HG02623 (cell line): ENCODE measurements at regions not wholly inside any gene's neighbourhood (a gene's known extent, or its start where the extent isn't known, plus 50 kb on each side); places are given as distances from the start of the nearest gene placed in this dataset.
"Not testable (repeated sequence)": the region's sequence is repeated elsewhere in the genome, so short reads cannot be mapped to it uniquely, and the experiment has no call there.

ENCODE experiments used
- ATAC-seq: cut with Tn5 transposase; IDR thresholded peaks from one replicate; pipeline ENCODE4 v1.9.1; 2021; ENCODE audit warnings: moderate library complexity; ENCODE audit not compliant: unreplicated experiment

DNA sequence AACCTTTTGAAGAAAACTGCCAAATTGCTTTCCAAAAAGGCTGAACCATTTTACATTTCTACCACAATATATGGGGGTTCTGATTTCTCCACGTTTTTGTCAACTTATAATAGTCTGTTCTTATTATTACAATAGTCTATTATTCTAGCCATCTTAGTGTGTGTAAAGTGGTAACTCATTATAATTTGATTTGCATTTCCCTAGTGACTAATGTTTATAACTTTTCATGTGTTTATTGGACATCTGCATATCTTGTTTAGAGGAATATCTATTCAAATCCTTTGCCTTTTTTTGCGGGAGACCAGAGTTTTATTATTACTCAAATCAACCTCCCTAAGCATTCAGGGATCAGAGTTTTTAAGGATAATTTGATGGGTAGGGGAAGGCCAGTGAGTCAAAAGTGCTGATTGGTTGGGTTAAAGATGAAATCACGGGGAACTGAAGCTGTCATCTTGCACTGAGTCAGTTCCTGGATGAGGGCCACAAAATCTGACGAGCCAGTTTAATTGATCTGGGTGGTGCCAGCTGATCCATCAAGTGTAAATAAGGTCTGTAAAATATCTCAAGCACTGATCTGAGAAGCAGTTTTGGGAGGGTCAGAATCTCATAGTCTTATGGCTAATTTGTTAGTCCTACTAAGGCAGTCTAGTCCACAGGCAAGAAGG lies 303.4 kb upstream of the NCKAP5 start:
- no peak for ATAC-seq

DNA sequence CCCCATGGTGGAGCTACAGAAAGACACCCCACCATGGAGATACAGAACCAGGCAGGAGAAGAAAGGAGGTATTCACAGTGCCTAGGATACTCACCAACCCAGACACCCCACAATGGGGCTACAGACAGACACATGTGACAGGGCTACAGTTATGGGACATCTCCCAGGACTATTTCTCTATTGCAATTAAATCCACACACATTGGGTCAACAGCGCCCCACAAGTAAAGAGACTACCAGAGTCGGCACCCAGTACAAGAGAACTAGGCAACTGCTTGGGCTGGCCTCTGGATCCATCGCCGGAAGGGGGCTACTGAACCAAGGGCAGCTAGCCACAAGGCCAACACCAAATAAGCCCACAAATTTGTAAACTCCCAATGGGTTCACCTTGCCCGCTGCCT lies 310.1 kb upstream of the NCKAP5 start:
- ATAC-seq, result no peak

DNA sequence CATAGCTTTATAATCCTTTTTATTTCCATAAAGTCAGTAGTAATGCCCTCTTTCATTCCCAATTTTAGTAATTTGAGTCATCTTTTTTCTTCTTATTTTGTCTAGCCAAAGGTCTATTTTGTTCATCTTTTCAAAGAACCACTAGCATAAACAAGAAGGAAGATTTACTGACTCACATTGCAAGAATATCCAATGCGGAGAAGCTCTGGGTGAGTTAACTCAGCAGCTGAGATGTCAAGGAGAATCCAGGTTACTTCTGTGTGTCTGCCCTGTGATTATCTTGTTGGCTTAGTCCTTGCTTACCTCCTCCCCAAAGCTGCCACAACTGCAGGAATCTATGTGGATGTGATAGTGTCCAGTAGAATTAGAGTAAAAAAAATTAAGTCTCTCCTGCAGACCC lies 311.4 kb upstream of the NCKAP5 start:
- no peak for ATAC-seq

DNA sequence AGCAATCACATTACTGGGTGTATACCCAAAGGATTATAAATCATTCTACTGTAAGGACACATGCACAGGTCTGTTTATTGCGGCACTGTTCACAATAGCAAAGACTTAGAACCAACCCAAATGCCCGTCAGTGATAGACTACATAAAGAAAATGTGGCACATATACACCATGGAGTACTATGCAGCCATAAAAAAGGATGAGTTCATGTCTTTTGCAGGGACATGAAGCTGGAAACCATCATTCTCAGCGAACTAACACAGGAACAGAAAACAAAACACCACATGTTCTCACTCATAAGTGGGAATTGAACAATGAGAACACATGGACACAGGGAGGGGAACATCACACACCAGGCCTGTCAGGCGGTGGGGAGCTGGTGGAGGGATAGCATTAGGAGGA lies 313.9 kb upstream of the NCKAP5 start:
- not testable (repeated sequence) for ATAC-seq

DNA sequence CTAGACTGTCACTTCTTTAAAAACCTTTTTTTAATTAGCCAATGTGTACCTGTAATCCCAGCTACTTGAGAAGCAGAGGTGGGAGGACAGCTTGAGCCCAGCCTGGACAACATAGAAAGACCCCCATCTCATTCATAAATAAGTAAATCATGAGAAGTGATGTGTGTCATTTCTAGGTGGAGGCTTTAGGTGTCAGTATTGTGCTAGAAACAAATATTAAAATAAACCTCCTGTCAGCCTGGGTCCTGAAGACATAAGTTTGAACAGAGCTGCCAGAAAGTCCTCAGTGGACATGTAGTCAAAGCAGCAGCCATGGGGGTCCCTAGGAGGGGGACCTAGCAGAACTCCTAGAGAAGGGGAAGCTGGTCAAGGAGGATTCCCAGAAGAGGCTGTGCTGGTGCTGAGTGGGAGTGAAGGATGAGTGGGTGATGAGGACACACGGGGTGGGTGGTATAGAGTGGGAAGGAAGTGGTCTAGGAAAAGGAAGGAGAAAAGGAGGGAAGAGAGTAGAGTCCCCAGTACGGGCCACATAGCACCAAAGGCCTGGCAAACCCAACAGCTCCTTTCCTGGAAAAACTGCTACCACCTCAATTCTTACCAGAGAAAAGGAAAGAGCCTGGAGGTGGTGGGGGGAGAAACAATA lies 316.6 kb upstream of the NCKAP5 start:
- ATAC-seq, result no peak

DNA sequence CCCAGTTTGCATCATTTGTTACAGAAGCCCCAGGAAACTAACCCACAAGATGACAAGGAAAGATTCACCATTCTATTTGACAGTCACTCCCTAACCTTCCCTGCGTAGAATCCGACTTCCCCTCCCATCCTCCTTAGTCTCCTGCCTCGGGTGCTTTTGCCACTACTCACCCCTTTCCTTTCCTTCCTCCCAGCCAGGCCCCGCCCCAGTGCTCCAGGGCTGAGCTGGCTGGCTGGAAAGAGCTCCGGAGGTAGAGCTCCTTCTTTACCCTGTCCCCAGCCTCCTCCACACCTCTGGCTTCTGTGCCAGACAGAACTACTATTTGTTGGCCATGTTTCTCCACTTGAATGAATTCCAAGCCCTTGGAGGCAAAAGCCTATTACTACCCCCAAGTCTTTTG lies 317.6 kb upstream of the NCKAP5 start:
- no peak for ATAC-seq

GRCh38 chr2:133886735-133887675 lies 318.7 kb upstream of the NCKAP5 start:
- ATAC-seq, result peak; percentile 82

GRCh38 chr2:133887676-133888040 lies 319.4 kb upstream of the NCKAP5 start:
- ATAC-seq, result no peak

- no peak for ATAC-seq
Measured at GRCh38 chr2:133888107-133888506, 319.8 kb upstream of the NCKAP5 start.

GRCh38 chr2:133888621-133889219 lies 320.5 kb upstream of the NCKAP5 start:
- no peak for ATAC-seq

DNA sequence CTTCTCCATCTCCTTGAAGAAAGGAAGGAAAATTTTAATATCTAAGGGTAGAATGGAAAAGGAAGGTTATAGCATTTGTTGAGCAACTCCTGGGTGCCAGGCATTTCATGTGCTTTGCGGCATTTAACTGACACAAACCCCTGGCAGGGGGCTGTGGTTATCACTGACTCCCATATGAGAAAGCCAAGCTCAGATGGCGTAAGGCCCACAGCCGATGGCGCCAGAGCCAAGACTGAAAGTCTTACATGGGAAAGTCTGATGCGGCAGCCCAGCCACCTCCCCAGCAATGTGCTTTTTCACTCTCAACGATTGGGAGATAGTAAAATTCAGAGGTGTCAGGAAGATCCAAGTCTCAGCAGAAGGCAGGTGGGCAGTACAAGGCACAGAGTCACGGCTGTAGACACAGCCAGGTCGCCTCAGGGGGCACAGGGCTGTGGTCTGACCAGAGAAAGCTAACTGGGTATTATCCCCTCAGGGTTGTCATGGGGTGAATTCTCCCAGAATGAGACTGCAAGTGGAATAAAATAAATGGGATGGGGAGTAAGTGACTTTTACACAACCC lies 324.2 kb upstream of the NCKAP5 start:
- ATAC-seq, result no peak

DNA sequence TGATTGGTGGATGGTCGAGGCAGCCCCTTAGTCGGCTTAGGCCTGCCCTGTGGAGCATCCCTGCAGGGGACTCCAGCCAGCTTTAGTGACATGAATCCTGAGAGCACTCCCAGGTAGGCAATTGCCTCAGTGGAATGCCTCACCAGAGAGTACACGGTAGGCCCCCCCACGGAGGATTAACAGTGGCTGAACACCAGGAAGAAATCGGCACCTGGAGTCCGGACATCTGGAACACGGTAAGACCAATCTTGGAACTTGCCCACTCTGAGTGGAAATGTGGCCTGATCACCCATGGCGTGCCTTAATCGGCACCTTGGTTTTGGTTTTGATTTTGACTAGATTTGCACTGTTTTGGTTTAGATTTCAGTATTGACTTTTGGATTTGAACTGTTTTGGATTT lies 326.2 kb upstream of the NCKAP5 start:
- ATAC-seq, result no peak

DNA sequence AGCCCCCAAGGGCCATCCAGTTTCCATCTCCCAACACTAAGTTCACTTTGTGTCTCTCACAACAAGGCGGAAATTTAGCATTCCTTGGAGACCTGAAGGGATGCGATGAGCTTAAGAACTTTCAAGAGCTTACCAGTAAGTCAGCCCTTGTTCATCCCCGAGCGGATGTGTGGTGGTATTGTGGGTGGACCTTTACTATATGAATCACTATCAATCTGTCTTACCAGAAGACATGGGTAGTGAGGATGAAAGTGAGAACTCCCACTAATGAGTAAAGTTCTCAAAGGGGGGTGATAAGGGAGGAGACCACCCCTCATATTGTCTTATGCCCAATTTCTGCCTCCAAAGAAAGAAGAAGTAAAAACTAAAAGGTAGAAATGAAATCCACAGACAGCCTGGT lies 329.6 kb upstream of the NCKAP5 start:
- ATAC-seq, result not testable (repeated sequence)

GRCh38 chr2:133900909-133901308 lies 332.6 kb upstream of the NCKAP5 start:
- ATAC-seq, result no peak

DNA sequence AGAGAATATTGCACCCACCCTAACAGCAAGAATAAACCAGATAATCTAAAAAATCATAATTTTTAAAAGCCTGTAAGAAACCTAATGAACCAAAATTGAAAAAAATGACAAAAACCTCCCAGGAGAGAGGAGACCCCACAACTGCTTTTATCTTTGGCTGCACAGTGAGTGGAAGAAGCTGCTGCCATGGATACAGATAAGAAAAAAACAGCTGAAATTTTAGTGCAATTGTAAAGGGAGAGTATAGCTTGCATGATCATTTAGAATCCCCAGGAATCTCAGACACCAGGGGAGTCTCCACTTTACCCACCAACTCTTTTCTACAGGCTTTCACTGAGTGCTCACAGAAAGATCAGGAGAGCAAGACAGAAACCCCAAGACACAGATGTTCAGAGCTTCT lies 338.1 kb upstream of the NCKAP5 start:
- ATAC-seq, result no peak

- ATAC-seq, result no peak
Measured at GRCh38 chr2:133906926-133907325, 338.7 kb upstream of the NCKAP5 start.

DNA sequence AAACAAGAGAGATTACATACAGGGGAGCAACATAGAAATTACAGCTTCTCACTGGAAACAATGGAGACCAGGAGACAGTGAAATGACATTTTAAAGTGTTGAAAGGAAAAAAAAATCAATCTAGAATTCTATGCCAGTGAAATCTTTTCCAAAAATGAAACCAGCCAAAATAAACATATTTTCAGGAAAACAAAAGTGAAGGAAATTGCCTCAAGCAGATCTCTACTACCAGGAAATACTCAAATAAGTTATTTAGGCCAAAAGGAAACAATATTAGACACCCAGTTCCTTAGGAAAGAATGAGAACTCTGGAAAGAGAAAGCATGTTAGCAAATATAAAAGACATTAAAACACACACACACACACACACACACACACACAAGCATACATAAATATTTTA lies 339.9 kb upstream of the NCKAP5 start:
- ATAC-seq, result no peak

DNA sequence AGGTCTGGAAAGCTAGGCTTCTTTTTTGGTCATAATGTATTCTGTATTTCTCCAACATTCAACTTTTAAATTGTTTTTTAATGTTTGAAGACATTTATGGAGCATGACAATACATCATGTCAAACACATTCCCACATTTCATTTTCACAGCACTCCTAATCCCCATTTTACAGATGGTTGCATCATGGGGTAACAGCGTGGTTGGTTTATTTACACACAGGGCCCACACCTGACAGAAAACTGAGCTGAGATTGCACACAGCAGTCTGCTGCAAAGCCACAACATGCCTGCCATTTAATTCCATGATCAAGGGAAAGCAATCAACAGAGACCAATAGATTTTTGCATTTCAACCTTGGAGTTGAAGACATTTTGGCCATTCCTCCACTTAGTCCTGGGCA lies 335.7 kb upstream of the MGAT5 start:
- ATAC-seq, result no peak

GRCh38 chr2:133919285-133919684 lies 334.6 kb upstream of the MGAT5 start:
- no peak for ATAC-seq

- ATAC-seq, result no peak
Measured at GRCh38 chr2:133927894-133928293, 326.0 kb upstream of the MGAT5 start.

GRCh38 chr2:133936096-133936495 lies 317.8 kb upstream of the MGAT5 start:
- no peak for ATAC-seq
